Activated CD4-positive, alpha-beta T cell treated with anti-CD3 and anti-CD28 coated beads, Interleukin-2, amount 50 U/mL, for 48 hours (primary cell): ENCODE measurements at regions not wholly inside any gene's neighbourhood (a gene's known extent, or its start where the extent isn't known, plus 50 kb on each side); places are given as distances from the start of the nearest gene placed in this dataset.

Experiments
- DNase-seq, 2 experiments: peaks; one replicate each; pipeline ENCODE4 v3.0.0-alpha.2; 2020

GRCh38 chr18:32621034-32621433 is 150.4 kb upstream of the GAREM1 start:
- DNase-seq, result no peak

GRCh38 chr18:32618546-32618945 is 147.9 kb upstream of the GAREM1 start:
- DNase-seq, result no peak

- no peak for DNase-seq
Measured at GRCh38 chr18:32613821-32614220, 143.1 kb upstream of the GAREM1 start.

- DNase-seq, result no peak
Measured at GRCh38 chr18:32612651-32613050, 142.0 kb upstream of the GAREM1 start.

- DNase-seq, result no peak
Measured at GRCh38 chr18:32610176-32610575, 139.5 kb upstream of the GAREM1 start.

GRCh38 chr18:32607816-32608215 is 137.1 kb upstream of the GAREM1 start:
- DNase-seq, result no peak

GRCh38 chr18:32598144-32598543 is 127.5 kb upstream of the GAREM1 start:
- DNase-seq, result no peak

GRCh38 chr18:32596501-32596900 is 125.8 kb upstream of the GAREM1 start:
- no peak for DNase-seq

- no peak for DNase-seq
Measured at GRCh38 chr18:32595832-32596231, 125.2 kb upstream of the GAREM1 start.

- DNase-seq, result no peak
Measured at GRCh38 chr18:32588191-32588590, 117.5 kb upstream of the GAREM1 start.

- DNase-seq, result no peak
Measured at GRCh38 chr18:32583431-32583830, 112.7 kb upstream of the GAREM1 start.

GRCh38 chr18:32582455-32582854 is 111.8 kb upstream of the GAREM1 start:
- DNase-seq, result no peak

GRCh38 chr18:32577561-32577960 is 106.9 kb upstream of the GAREM1 start:
- DNase-seq, result no peak

- no peak for DNase-seq
Measured at GRCh38 chr18:32576296-32576916, 105.7 kb upstream of the GAREM1 start.

- no peak for DNase-seq
Measured at GRCh38 chr18:32566960-32567359, 96.3 kb upstream of the GAREM1 start.

GRCh38 chr18:32553640-32554365 is 83.1 kb upstream of the GAREM1 start:
- no peak for DNase-seq

- DNase-seq, result no peak
Measured at GRCh38 chr18:32553174-32553573, 82.5 kb upstream of the GAREM1 start.

- DNase-seq, result peak; percentile 49 to 57
Measured at GRCh38 chr18:32552421-32553030, 81.8 kb upstream of the GAREM1 start.

GRCh38 chr18:32550963-32551362 is 80.3 kb upstream of the GAREM1 start:
- DNase-seq, result no peak

GRCh38 chr18:32549248-32550110 is 78.8 kb upstream of the GAREM1 start:
- DNase-seq, result peak; percentile 47 to 57

- no peak for DNase-seq
Measured at GRCh38 chr18:32548688-32549087, 78.0 kb upstream of the GAREM1 start.

GRCh38 chr18:32545631-32546030 is 74.9 kb upstream of the GAREM1 start:
- DNase-seq, result no peak

GRCh38 chr18:32544088-32544487 is 73.4 kb upstream of the GAREM1 start:
- DNase-seq, result no peak
